Limb (tissue), 2 donors: ENCODE measurements at regions not wholly inside any gene's neighbourhood (a gene's known extent, or its start where the extent isn't known, plus 50 kb on each side); places are given as distances from the start of the nearest gene placed in this dataset.
A peak's percentile ranks its signal among the peaks of the same experiment; 100 is the strongest.

Source experiments
- DNase-seq, 2 donors: peaks; one replicate each; pipeline ENCODE4 v3.0.0-alpha.2; 2016; ENCODE audit errors: extremely low spot score in 2 of 2

DNA sequence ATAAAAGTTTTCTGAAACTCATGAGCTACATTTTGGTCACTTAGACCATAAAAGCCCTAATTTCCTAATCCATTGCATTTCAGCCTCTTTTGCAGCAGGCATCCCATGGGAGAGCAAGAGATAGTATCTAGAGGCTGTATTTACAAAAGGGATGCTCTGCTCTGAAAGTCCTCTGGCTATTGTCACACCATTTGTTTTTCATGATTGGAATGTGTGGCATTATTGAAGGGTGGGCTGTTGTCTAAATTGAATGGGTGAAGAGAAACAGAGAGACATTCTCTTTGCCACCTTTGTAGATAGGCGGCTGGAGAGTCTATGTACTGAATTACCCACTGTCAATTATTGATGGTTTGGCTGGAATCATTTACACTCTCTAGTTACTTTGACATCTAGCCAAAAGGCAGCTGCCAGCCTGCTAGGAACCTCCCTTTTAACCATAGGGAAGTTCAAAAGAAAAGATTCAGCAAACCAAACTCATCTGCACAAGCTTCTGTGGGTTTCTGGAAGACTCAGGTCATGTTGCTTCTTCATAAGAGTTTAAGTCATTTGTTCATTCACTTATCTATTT is 89.8 kb upstream of the RARB start:
- DNase-seq = no peak

- no peak for DNase-seq
Measured at GRCh38 chr3:25339225-25339624, 88.8 kb upstream of the RARB start.

GRCh38 chr3:25344670-25345069 is 83.4 kb upstream of the RARB start:
- DNase-seq = peak in 1 of 2 donors; percentile 37

DNA sequence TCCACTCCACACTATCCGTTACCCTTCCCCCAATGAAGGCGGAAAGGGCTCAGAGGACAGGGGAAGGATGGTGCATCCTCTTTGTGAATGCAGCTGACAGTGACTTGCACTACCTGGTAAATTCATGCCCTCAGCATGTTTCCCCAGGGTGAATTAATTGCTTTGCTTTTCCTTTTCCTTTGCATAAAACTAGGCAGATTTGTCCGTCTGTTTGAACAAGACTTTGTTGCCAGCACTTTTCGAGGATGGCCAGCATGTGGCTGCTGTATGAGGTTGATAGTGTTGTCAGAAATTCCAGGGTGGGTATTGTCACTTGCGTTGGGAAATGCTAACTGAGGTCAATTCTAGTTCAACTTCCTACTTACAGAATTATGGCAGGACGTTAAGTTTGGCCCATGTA is 79.0 kb upstream of the RARB start:
- no peak for DNase-seq

GRCh38 chr3:25349828-25350724 is 78.0 kb upstream of the RARB start:
- DNase-seq = no peak

GRCh38 chr3:25350725-25351114 is 77.3 kb upstream of the RARB start:
- no peak for DNase-seq

- peak in 1 of 2 donors; percentile 47 for DNase-seq
Measured at GRCh38 chr3:25354071-25354470, 74.0 kb upstream of the RARB start.

DNA sequence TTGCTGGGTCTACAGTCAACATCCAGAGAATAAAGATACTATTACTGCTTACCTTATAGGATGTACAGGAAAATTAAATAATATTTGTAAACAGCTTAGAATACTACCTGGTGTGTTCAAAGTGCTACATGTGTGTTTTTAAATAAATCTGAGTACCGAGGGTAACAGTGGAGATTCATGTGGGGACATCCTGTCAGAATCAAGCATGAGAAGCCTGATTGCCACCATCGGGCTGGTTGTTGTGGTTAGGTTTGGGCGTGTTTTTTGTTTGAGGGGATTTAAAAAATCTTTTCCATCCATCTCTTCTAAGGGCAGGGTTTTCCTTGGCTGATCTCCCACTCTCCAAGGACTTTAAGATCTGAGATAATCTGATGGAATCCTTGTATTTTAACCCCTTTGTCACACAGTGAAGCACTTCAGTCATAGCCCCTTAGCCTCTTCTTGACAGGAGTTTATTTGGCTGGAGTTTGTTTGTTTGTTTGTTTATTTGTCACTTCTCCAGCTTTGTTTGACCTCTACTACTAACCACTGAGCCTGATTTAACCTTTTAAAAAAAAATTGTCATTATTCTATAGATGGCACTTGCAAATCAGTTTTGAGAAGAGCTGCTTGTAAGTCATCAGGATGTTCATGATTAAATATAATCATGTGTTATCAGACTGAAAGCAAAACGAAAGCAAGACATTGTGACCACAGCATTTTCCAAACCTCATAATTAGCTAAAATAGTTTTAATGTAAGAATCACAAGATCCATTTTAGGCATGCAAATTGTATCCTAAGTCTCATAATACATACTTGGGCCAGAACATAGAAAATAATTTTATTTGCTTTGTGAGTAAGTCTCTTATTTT is 72.8 kb upstream of the RARB start:
- no peak for DNase-seq

GRCh38 chr3:25355998-25356397 is 72.1 kb upstream of the RARB start:
- no peak for DNase-seq

- no peak for DNase-seq
Measured at GRCh38 chr3:25362118-25362517, 65.9 kb upstream of the RARB start.

- no peak for DNase-seq
Measured at GRCh38 chr3:25365636-25366035, 62.4 kb upstream of the RARB start.

DNA sequence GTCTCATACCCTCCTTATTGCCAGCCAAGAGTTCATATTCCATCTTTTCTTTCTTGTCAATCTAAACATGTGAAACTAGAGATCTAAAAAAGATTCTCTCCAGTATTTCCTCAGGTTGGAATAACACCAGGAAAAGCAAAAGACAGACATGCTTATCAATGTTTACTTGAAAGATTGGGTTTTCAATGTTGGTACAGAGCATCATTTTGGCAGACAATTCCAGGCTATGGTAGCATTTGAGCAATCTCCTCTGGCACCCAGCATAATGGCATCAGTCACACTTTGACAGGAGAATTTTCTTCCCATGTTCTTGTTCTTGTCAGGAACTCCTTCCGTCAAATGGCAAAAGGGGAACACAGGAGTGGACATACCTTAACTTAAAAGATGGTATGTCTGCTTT is 61.0 kb upstream of the RARB start:
- no peak for DNase-seq

DNA sequence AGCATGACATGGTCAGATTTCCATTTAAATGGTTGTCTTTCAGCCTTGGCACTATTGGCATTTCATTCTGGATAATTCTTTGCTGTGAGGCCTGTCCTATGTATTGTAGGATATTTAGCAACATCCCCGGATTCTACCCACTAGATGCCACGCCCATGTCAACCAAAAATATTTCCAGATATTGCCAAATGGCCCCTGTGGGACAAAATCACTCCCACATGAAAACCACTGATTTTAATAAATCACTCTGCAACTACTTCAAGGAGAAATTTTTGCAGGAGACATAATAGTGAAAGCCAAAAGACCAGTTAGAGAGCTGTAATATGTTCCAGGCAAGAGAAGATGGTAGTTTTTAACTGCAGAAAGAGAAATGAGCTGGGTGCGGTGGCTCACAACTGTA is 55.9 kb upstream of the RARB start:
- no peak for DNase-seq

DNA sequence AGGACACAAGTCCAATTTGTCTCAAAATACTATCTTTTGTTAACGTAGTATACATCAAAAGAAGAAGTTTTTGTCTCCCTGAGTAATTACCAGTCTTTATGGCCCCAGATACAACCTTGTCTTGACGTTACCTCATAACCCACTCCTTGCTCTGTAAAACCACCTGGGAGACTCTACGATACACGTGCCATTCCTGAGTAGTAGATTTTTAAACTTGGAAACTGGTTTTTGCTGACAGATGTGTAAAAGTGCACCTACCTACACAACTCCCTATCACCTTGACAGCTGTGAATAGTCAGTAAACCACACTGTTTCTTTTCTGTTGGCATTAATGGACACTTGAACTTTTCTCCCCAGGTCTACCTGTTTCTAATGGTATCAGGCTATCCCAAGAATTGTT is 51.7 kb upstream of the RARB start:
- DNase-seq = no peak

GRCh38 chr3:25377042-25377441 is 51.0 kb upstream of the RARB start:
- DNase-seq = no peak
